NT2/D1 (cell line): ENCODE measurements at regions not wholly inside any gene's neighbourhood (a gene's known extent, or its start where the extent isn't known, plus 50 kb on each side); places are given as distances from the start of the nearest gene placed in this dataset.

Source experiments
- DNase-seq: peaks from one replicate; pipeline ENCODE4 v3.0.0-alpha.2; 2011; ENCODE audit warnings: low read depth, low spot score
- H3K27me3 ChIP-seq: 2 replicates; pipeline ENCODE4 v1.6.0; 2011; ENCODE audit warnings: mild to moderate bottlenecking; ENCODE audit not compliant: insufficient read length, insufficient read depth
- H3K36me3 ChIP-seq: 2 replicates; pipeline ENCODE4 v1.6.1; 2011; ENCODE audit warnings: mild to moderate bottlenecking, low read length, mixed read lengths; ENCODE audit not compliant: insufficient read depth, insufficient read length
- H3K4me1 ChIP-seq: 2 replicates; pipeline ENCODE4 v1.5.1; 2011; ENCODE audit not compliant: insufficient read depth, insufficient read length
- H3K4me3 ChIP-seq: 2 replicates; pipeline ENCODE4 v1.5.1; 2011; ENCODE audit warnings: low read depth; ENCODE audit not compliant: insufficient read length
- H3K9ac ChIP-seq: 2 replicates; pipeline ENCODE4 v1.6.0; 2011; ENCODE audit warnings: low read depth; ENCODE audit not compliant: insufficient read length
- H3K9me3 ChIP-seq: 2 replicates; pipeline ENCODE4 v1.5.1; 2011; ENCODE audit warnings: mild to moderate bottlenecking, low read length; ENCODE audit not compliant: insufficient read depth
- SUZ12 ChIP-seq: IDR thresholded peaks from 2 replicates; pipeline ENCODE4 v1.6.1; 2011; ENCODE audit not compliant: insufficient read length, insufficient read depth; ENCODE audit errors: extremely low read depth
- YY1 ChIP-seq: IDR thresholded peaks from 2 replicates; pipeline ENCODE4 v1.6.1; 2011; ENCODE audit not compliant: insufficient read length, insufficient read depth
- ZNF274 ChIP-seq: IDR thresholded peaks from 2 replicates; pipeline ENCODE4 v1.6.1; 2011; ENCODE audit warnings: mild to moderate bottlenecking, low read depth, low read length

GRCh38 chr1:199855580-199855979 is 171.9 kb upstream of the NR5A2 start:
- Histone ChIP-seq H3K9ac (no peak overlapping the region), H3K4me1 (peaks cover 3% of the 10 kb centered on the region), H3K9me3 (no peaks in the 10 kb centered on the region), H3K27me3 (no peaks in the 10 kb centered on the region), H3K4me3 (no peak overlapping the region), H3K36me3 (no peaks in the 10 kb centered on the region)
- no peak for DNase-seq
- no peak for TF ChIP-seq YY1
- TF ChIP-seq ZNF274 = no peak

- TF ChIP-seq YY1 (no peak), SUZ12 (no peak), ZNF274 (no peak)
- H3K4me3 ChIP-seq = no peak overlapping the region
- no peaks in the 10 kb centered on the region for H3K36me3 ChIP-seq
- H3K9me3 ChIP-seq = no peaks in the 10 kb centered on the region
- peaks cover 3% of the 10 kb centered on the region for H3K4me1 ChIP-seq
- H3K27me3 ChIP-seq = no peaks in the 10 kb centered on the region
- H3K9ac ChIP-seq = no peak overlapping the region
- DNase-seq = no peak
Measured at GRCh38 chr1:199856216-199856780, 171.2 kb upstream of the NR5A2 start.

GRCh38 chr1:199857108-199857507 is 170.4 kb upstream of the NR5A2 start:
- Histone ChIP-seq H3K9ac (no peak overlapping the region), H3K4me3 (no peak overlapping the region), H3K36me3 (no peaks in the 10 kb centered on the region), H3K27me3 (no peaks in the 10 kb centered on the region), H3K9me3 (no peaks in the 10 kb centered on the region), H3K4me1 (peaks cover 3% of the 10 kb centered on the region)
- TF ChIP-seq SUZ12 (no peak), ZNF274 (no peak), YY1 (no peak)
- DNase-seq = no peak

DNA sequence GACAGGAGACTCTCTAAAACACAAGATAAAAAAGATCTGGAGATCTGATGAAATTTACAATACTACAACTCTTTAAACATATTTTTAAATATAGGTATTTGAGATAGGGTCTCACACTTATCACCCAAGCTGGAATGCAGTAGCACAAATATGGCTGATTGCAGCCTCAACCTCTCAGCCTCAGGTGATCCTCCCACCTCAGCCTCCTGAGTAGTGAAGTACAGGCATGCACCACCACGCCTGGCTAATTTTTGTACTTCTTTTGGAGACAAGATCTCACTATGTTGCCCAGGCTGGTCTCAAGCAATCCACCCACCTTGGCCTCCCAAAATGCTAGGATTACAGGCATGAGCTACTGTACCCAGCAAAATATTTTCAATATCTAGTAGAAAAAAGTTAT is 170.0 kb upstream of the NR5A2 start:
- no peak overlapping the region for H3K9ac ChIP-seq
- DNase-seq = no peak
- no peak for TF ChIP-seq SUZ12
- TF ChIP-seq ZNF274 = no peak
- TF ChIP-seq YY1 = no peak
- no peak overlapping the region for H3K4me3 ChIP-seq
- H3K36me3 ChIP-seq = no peaks in the 10 kb centered on the region
- H3K27me3 ChIP-seq = no peaks in the 10 kb centered on the region
- H3K4me1 ChIP-seq = peaks cover 3% of the 10 kb centered on the region
- H3K9me3 ChIP-seq = no peaks in the 10 kb centered on the region

GRCh38 chr1:199858171-199858570 is 169.3 kb upstream of the NR5A2 start:
- no peak overlapping the region for H3K4me3 ChIP-seq
- no peak overlapping the region for H3K9ac ChIP-seq
- no peak for DNase-seq
- H3K9me3 ChIP-seq = no peaks in the 10 kb centered on the region
- H3K36me3 ChIP-seq = no peaks in the 10 kb centered on the region
- H3K27me3 ChIP-seq = no peaks in the 10 kb centered on the region
- TF ChIP-seq SUZ12 (no peak), YY1 (no peak)
- peaks cover 3% of the 10 kb centered on the region for H3K4me1 ChIP-seq

DNA sequence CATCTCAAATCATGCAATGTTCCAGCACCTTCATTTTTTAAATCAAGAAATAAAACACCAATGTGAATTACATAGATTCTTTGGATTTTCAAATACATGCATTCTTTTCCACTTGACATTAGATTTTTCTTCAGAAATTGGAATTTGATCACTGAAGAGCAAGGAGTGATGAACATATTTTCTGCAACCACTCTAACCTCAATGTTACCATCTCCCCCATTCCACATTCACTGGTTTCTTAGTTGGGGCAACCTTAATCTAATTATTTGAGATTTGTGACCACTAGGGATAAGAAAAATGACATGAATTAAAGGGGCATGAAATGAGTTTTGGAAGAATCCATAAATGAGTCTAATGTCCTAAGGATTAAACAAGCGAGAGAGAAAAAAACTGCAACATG is 168.7 kb upstream of the NR5A2 start:
- TF ChIP-seq ZNF274 (no peak), YY1 (no peak), SUZ12 (no peak)
- H3K27me3 ChIP-seq = no peaks in the 10 kb centered on the region
- no peak overlapping the region for H3K4me3 ChIP-seq
- no peaks in the 10 kb centered on the region for H3K9me3 ChIP-seq
- no peak overlapping the region for H3K9ac ChIP-seq
- peaks cover 3% of the 10 kb centered on the region for H3K4me1 ChIP-seq
- no peak for DNase-seq
- H3K36me3 ChIP-seq = no peaks in the 10 kb centered on the region

DNA sequence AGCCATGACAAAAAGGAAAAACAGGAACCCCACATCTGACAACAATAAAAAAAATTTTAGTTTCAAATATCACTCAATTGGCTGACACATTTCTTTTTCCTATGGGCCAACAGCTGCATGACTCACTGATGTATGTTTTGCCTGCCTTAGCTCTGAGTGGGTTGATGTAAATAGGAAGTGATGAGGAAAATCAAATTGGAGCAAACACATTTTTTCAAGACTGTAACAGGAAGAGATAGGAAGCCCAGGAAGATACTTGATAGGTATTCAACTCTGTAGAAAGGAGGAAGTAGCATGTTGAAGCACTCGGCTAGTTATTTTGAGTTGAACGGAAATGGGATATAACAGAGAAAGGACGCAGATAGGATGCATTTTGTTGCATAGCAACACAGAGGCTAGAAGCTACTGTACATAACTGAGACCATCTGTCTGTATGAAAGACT is 168.0 kb upstream of the NR5A2 start:
- Histone ChIP-seq H3K9ac (no peak overlapping the region), H3K9me3 (no peaks in the 10 kb centered on the region), H3K4me3 (no peak overlapping the region), H3K36me3 (no peaks in the 10 kb centered on the region), H3K27me3 (no peaks in the 10 kb centered on the region), H3K4me1 (peaks cover 3% of the 10 kb centered on the region)
- no peak for TF ChIP-seq SUZ12
- TF ChIP-seq ZNF274 = no peak
- no peak for TF ChIP-seq YY1
- no peak for DNase-seq
